ENCODE measurements at regions not wholly inside any gene's neighbourhood (a gene's known extent, or its start where the extent isn't known, plus 50 kb on each side); places are given as distances from the start of the nearest gene placed in this dataset.

DNA sequence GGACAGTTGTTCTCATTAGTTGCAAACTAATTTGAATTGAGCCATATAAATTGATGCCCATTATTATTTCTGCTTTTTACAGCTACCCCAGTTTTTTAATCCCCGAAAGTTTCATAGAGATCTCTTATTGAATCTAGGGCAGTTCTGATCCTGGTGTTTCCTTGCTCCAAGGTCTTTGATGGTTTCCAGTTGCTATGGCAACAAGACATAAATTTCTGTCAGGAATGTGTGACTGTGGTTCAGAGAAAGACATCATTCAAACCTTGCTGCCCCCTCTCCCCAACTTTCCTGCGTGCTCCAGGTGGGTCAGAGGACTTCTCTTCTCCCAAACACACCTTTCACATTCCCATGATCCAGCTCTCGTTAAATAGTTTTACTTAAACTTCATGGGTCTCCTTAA, 63.4 kb downstream of the TAF11L14 start:
- no peak for TF ChIP-seq POLR2A (IDR thresholded peaks at IDR 0.05; ENCODE audit: low read depth, low read length)
- TF ChIP-seq, protein P1, sequence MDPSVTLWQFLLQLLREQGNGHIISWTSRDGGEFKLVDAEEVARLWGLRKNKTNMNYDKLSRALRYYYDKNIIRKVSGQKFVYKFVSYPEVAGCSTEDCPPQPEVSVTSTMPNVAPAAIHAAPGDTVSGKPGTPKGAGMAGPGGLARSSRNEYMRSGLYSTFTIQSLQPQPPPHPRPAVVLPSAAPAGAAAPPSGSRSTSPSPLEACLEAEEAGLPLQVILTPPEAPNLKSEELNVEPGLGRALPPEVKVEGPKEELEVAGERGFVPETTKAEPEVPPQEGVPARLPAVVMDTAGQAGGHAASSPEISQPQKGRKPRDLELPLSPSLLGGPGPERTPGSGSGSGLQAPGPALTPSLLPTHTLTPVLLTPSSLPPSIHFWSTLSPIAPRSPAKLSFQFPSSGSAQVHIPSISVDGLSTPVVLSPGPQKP (IDR thresholded peaks at IDR 0.05; ENCODE audit: borderline replicate concordance, low read depth, low read length): no peak
- TF ChIP-seq, protein P2, sequence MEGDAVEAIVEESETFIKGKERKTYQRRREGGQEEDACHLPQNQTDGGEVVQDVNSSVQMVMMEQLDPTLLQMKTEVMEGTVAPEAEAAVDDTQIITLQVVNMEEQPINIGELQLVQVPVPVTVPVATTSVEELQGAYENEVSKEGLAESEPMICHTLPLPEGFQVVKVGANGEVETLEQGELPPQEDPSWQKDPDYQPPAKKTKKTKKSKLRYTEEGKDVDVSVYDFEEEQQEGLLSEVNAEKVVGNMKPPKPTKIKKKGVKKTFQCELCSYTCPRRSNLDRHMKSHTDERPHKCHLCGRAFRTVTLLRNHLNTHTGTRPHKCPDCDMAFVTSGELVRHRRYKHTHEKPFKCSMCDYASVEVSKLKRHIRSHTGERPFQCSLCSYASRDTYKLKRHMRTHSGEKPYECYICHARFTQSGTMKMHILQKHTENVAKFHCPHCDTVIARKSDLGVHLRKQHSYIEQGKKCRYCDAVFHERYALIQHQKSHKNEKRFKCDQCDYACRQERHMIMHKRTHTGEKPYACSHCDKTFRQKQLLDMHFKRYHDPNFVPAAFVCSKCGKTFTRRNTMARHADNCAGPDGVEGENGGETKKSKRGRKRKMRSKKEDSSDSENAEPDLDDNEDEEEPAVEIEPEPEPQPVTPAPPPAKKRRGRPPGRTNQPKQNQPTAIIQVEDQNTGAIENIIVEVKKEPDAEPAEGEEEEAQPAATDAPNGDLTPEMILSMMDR (conservative IDR thresholded peaks at IDR 0.05; ENCODE audit: low read depth, low read length): no peak
- TF ChIP-seq MAZ (IDR thresholded peaks at IDR 0.05; ENCODE audit: borderline replicate concordance, low read depth, low read length): no peak
- TF ChIP-seq MXI1 (IDR thresholded peaks at IDR 0.05; ENCODE audit: borderline replicate concordance, low read depth, low read length): no peak
- no peak for TF ChIP-seq RFX5 (IDR thresholded peaks at IDR 0.05; ENCODE audit: low read depth, low read length)

Data from IMR-90 (cell line).